ENCODE measurements at regions not wholly inside any gene's neighbourhood (a gene's known extent, or its start where the extent isn't known, plus 50 kb on each side); places are given as distances from the start of the nearest gene placed in this dataset.

- DNase-seq (no peak), FAIRE-seq (no peak)
- Histone ChIP-seq H3K36me3 (ENCODE audit: control insufficient read depth in 2 of 3, insufficient read depth in 3 of 3, low read length in 3 of 3) (no peaks in the 10 kb centered on the region), H3K4me3 (ENCODE audit: low read length in 3 of 3) (no peak overlapping the region), H3K27ac (ENCODE audit: low read depth in 2 of 2, low read length in 2 of 2) (no peak overlapping the region), H3K9ac (ENCODE audit: low read length in 3 of 3) (no peak overlapping the region), H3K27me3 (ENCODE audit: control insufficient read depth, insufficient read depth, low read length) (no peaks in the 10 kb centered on the region), H3K4me1 (ENCODE audit: control insufficient read depth in 2 of 3, insufficient read depth in 2 of 3, low read depth in 1 of 3, low read length in 3 of 3) (no peaks in the 10 kb centered on the region), H3K9me3 (ENCODE audit: control insufficient read depth in 2 of 3, insufficient read depth in 1 of 3, low read length in 3 of 3) (no peaks in the 10 kb centered on the region)
- intact Hi-C loops (cut with DNase I) = no loop called here
- TF ChIP-seq CTCF (IDR thresholded peaks at IDR 0.05; ENCODE audit: borderline replicate concordance, extremely low read depth, insufficient read depth) = no peak
Measured at GRCh38 chr12:127025545-127025944, 1241.4 kb upstream of the TMEM132C start.

- TF ChIP-seq CTCF (IDR thresholded peaks at IDR 0.05; ENCODE audit: borderline replicate concordance, extremely low read depth, insufficient read depth) = no peak
- no peak overlapping the region for H3K27ac ChIP-seq (ENCODE audit: low read depth in 2 of 2, low read length in 2 of 2)
- no peaks in the 10 kb centered on the region for H3K27me3 ChIP-seq (ENCODE audit: control insufficient read depth, insufficient read depth, low read length)
- DNase-seq = no peak
- FAIRE-seq = no peak
- intact Hi-C loops (cut with DNase I) = no loop called here
- no peaks in the 10 kb centered on the region for H3K36me3 ChIP-seq (ENCODE audit: control insufficient read depth in 2 of 3, insufficient read depth in 3 of 3, low read length in 3 of 3)
- no peaks in the 10 kb centered on the region for H3K4me1 ChIP-seq (ENCODE audit: control insufficient read depth in 2 of 3, insufficient read depth in 2 of 3, low read depth in 1 of 3, low read length in 3 of 3)
- no peaks in the 10 kb centered on the region for H3K9me3 ChIP-seq (ENCODE audit: control insufficient read depth in 2 of 3, insufficient read depth in 1 of 3, low read length in 3 of 3)
- H3K9ac ChIP-seq (ENCODE audit: low read length in 3 of 3) = no peak overlapping the region
- H3K4me3 ChIP-seq (ENCODE audit: low read length in 3 of 3) = no peak overlapping the region
Measured at GRCh38 chr12:127035011-127035879, 1231.7 kb upstream of the TMEM132C start.

- Histone ChIP-seq H3K27me3 (ENCODE audit: control insufficient read depth, insufficient read depth, low read length) (no peaks in the 10 kb centered on the region), H3K4me3 (ENCODE audit: low read length in 3 of 3) (no peak overlapping the region), H3K9me3 (ENCODE audit: control insufficient read depth in 2 of 3, insufficient read depth in 1 of 3, low read length in 3 of 3) (no peaks in the 10 kb centered on the region), H3K4me1 (ENCODE audit: control insufficient read depth in 2 of 3, insufficient read depth in 2 of 3, low read depth in 1 of 3, low read length in 3 of 3) (no peaks in the 10 kb centered on the region), H3K36me3 (ENCODE audit: control insufficient read depth in 2 of 3, insufficient read depth in 3 of 3, low read length in 3 of 3) (no peaks in the 10 kb centered on the region), H3K27ac (ENCODE audit: low read depth in 2 of 2, low read length in 2 of 2) (no peak overlapping the region), H3K9ac (ENCODE audit: low read length in 3 of 3) (no peak overlapping the region)
- DNase-seq (no peak), FAIRE-seq (no peak)
- TF ChIP-seq CTCF (IDR thresholded peaks at IDR 0.05; ENCODE audit: borderline replicate concordance, extremely low read depth, insufficient read depth) = no peak
- intact Hi-C loops (cut with DNase I) = no loop called here
Measured at GRCh38 chr12:127038152-127038551, 1228.8 kb upstream of the TMEM132C start.
